Breast epithelium (tissue), 3 donors: ENCODE measurements at regions not wholly inside any gene's neighbourhood (a gene's known extent, or its start where the extent isn't known, plus 50 kb on each side); places are given as distances from the start of the nearest gene placed in this dataset.

Experiments
- POLR2AphosphoS5 ChIP-seq, 3 donors: sonication (generic); formaldehyde crosslinking; IDR thresholded peaks; one replicate each; pipeline ENCODE4 v1.6.1; 2017; ENCODE audit warnings: antibody characterized with exemption in 3 of 3
- TF ChIP-seq, protein P1 (sequence below), 3 donors: fragments of 450-650 bp; IDR thresholded peaks; one replicate each; pipeline ENCODE4 v1.5.1; 2016 to 2017; ENCODE audit warnings: antibody characterized with exemption in 3 of 3, mild to moderate bottlenecking in 3 of 3, moderate library complexity in 3 of 3

DNA sequence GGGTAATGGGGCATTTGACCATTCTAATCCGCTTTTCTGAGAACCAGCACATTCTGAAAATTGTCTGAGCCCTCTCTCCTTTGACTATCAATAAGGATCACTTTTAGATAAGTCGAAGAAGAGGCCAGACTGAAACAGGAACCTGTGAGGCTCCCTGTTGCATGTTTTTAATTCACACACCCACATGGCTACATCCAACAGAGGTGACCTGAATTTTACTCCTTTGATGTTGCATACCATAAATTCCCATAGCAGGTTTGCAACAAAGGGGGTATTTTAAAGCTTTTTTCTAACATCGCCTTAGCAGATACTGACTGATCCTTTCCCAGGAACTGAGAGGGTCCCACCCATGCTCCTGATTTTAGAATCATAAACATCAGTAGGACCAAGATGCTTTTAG is 450.8 kb downstream of the USP25 start:
- TF ChIP-seq, protein P1, sequence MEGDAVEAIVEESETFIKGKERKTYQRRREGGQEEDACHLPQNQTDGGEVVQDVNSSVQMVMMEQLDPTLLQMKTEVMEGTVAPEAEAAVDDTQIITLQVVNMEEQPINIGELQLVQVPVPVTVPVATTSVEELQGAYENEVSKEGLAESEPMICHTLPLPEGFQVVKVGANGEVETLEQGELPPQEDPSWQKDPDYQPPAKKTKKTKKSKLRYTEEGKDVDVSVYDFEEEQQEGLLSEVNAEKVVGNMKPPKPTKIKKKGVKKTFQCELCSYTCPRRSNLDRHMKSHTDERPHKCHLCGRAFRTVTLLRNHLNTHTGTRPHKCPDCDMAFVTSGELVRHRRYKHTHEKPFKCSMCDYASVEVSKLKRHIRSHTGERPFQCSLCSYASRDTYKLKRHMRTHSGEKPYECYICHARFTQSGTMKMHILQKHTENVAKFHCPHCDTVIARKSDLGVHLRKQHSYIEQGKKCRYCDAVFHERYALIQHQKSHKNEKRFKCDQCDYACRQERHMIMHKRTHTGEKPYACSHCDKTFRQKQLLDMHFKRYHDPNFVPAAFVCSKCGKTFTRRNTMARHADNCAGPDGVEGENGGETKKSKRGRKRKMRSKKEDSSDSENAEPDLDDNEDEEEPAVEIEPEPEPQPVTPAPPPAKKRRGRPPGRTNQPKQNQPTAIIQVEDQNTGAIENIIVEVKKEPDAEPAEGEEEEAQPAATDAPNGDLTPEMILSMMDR (IDR thresholded peaks at IDR 0.05): no peak
- no peak for TF ChIP-seq POLR2AphosphoS5 (IDR thresholded peaks at IDR 0.05)
